ENCODE measurements at regions not wholly inside any gene's neighbourhood (a gene's known extent, or its start where the extent isn't known, plus 50 kb on each side); places are given as distances from the start of the nearest gene placed in this dataset.

DNA sequence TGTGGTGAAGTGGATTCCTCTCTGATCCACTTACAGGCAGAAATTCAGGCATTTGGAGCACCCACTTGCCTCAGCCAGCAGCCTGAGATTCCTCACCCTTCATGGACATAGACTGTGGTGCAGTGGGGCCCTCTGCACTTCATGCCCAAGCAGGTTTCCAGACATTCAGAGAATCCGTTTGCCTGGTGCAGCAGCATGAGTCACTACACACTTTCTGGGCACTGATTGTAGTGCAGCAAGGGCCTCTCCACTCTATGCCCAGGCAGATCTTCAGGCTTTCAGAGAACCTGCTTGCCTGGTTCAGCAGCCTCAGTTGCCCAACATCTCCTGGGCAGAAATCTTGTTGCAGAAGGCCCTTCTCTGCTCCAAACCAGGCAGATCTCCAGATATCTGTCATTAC lies 920.9 kb downstream of the SLITRK5 start:
- TF ChIP-seq, protein P1, sequence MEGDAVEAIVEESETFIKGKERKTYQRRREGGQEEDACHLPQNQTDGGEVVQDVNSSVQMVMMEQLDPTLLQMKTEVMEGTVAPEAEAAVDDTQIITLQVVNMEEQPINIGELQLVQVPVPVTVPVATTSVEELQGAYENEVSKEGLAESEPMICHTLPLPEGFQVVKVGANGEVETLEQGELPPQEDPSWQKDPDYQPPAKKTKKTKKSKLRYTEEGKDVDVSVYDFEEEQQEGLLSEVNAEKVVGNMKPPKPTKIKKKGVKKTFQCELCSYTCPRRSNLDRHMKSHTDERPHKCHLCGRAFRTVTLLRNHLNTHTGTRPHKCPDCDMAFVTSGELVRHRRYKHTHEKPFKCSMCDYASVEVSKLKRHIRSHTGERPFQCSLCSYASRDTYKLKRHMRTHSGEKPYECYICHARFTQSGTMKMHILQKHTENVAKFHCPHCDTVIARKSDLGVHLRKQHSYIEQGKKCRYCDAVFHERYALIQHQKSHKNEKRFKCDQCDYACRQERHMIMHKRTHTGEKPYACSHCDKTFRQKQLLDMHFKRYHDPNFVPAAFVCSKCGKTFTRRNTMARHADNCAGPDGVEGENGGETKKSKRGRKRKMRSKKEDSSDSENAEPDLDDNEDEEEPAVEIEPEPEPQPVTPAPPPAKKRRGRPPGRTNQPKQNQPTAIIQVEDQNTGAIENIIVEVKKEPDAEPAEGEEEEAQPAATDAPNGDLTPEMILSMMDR (IDR thresholded peaks at IDR 0.05), result no peak
- no peak for TF ChIP-seq POLR2A (IDR thresholded peaks at IDR 0.05)
